Hematopoietic multipotent progenitor cell treated with erythropoietin and hydrocortisone succinate and interleukin-3 and kit ligand, for 15 days (in vitro differentiated cells): ENCODE measurements at regions not wholly inside any gene's neighbourhood (a gene's known extent, or its start where the extent isn't known, plus 50 kb on each side); places are given as distances from the start of the nearest gene placed in this dataset.

ENCODE experiments used
- DNase-seq: peaks from one replicate; pipeline ENCODE4 v3.0.0-alpha.2; 2015; ENCODE audit warnings: low spot score

DNA sequence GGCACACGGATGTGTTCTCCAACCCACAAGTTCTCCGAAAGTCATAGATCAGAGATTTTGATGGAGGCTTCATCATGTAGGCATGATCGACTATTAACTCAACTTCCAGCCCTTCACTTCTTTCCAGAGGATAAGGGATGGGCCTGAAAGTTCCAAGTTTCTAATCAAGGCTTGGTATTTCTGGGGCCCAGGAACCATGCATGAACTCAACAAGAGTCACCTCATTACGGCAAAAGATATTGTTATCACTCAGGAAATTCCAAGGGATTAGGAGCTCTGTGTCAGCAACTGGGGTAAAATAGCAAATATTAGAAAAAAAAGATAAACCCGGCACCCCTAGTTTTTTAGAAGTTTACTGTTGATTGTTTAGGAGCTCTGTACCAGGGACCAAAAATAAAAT, 240.1 kb upstream of the PPP1R2C start:
- no peak for DNase-seq

DNA sequence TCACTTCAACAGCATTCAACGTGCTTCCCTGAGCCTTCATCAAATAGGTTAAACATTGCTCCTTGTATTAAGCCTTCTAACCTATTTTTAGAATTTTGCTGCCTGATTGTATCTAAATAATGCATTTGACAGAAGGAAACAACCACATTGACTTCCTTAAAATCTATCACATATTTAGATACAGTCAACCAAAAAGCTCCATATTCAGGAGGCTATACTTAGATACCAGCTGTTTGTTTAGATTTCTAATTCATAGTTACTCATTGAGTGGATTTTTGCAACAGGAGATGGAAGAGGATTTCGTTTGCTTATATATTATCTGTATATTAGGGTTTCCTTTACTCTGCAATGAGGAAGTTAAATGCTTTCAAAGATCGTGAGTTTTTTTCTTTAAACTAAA, 241.1 kb upstream of the PPP1R2C start:
- DNase-seq, result no peak

DNA sequence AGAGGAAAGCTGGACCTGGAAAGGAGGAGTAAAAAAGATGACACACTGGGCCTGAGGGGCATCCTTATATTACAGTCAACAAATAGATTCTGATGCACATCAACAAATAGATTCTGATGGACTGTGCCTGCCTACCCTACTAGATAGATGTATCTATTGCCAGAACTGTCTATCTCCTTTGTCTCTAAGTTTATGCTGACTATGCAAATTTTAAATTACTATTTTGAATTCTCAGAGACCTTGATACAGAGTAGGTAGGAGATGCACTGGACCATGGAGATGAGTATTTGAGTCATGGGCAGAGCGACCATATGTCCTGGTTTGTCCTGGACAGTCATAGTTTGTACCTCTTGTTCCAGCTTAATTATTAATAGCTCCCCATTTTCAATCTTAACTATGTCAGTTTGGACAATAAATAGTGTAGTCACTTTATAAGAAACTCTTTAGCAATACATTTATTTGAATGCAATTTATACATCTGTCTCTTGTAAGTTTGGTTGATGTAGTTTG, 247.9 kb upstream of the PPP1R2C start:
- DNase-seq, result no peak

DNA sequence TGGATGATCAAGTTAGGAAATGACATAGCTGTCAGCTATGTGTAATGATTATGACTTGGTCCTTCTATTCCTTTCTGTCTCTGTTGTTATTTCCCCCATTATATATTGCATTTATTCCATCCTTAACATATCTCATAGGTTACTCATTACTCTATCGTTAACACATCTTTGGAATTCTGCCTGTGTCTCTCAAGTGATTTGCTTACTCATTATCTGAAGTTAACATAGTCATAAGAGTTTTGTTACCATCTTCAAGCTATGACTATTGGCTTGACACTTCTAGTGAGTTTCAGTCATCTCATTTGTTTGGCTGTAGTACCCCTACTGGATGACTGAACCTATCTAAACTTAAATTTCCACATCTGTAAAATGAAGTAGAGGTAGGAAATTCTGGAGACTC, 286.1 kb upstream of the PPP1R2C start:
- no peak for DNase-seq

DNA sequence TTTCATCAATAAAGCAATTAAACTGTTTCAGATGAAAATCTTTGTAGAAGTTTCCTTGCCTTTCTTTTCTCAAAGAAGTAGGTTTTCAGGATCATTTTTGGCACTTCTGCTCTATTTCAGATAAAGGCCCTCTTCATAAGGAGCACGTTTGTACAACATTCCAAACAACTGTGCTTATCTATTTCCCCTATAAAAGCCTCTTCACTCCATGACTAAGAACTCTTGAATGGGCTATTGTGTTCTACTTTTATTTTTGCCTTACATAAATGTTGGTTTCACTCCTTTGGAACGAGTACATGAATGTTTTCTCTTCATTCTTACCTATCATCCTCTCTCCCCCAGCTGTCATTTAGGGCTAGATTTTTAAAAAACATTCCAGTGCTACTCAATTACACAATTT, 288.0 kb upstream of the PPP1R2C start:
- DNase-seq, result no peak

DNA sequence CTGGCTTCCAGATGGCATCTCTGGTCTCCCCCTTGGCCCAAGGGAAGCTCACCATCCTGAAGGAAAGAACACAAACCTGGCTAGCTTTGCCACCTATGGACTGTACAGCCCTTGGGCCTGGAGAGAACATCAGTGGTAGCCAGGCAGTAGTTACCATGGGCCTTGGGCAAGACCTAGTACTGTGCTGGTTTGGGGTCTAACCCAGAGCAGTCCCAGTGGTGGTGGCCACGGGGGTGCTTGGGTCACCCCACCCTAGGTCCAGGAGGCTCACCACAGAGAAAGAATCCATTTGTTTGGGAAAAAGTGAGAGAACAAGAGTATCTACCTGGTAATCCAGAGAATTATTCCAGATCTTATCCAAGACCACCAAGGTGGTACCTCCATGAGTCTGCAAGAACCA, 290.7 kb upstream of the PPP1R2C start:
- no peak for DNase-seq

DNA sequence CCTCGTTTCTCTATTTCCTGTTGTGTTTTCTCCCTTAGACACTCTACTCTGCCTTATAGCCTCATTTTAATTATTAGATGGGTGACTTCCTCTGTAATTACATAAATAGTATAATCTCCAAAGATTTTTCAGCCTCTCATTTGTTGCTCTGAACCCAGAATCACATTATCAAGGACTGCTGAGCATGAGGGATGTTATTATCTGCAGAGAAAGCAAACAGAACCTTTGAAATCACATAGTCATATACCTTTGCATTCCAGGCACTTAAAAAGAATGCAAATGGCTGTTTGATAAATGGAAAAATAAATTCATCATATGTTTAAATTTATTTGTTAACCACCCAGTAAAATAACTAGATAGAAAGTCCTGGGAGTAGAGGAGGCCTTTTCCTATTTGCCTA, 305.1 kb upstream of the PPP1R2C start:
- DNase-seq, result no peak

DNA sequence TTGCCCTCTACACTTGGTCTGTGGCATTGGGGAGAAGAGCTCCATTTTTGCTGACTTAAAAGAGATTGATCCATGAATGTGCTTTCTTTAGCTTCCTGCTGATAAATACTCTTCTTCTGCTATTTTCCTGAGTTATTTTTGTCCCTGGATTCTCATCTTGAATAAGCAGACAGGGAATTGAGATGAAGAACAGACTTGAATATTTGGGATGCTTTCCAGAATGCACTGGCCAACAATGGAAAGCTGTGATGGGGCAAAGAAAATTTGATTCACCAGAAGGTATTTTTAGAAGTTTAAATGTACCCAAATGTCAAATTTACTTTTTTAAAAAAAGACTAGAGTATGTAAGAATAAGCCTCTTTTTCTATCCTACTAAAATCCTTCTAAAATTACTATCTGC, 309.9 kb upstream of the PPP1R2C start:
- no peak for DNase-seq

DNA sequence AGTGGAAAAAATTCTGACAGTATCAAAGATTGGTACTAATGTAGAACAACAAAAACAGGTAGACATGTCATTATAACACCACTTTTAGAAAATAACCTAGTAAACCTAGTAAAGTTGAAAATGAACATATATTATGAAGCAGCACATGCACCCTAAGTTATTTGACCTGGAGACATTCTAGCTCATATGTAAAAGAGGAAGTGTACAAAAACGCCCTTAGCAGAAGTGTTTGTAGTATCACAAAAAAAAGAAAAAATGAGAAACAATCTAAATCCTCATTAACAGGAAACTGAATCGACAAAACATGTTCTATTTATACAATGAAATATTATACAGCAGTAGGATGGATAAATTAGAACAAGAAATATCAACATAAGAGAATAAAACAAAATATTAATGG, 318.9 kb upstream of the PPP1R2C start:
- no peak for DNase-seq

DNA sequence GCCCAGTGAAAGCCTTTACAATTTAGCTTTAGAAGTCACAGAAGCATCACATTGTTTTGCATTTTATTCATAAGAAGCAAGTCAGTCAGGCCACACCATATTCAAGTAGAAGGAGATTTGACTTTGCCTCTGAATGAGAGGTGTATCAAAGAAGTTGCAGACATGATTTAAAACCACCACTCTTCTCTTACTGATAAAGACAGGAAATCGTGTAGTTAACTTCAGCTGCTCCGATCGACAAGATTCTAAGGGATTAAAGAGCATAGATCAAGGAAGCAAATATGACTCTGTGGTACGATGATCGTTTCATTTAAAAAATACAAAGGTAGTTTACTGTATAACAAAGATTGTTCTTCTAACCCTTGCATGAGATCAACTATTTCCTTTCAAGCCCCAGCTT, 328.0 kb upstream of the PPP1R2C start:
- no peak for DNase-seq

DNA sequence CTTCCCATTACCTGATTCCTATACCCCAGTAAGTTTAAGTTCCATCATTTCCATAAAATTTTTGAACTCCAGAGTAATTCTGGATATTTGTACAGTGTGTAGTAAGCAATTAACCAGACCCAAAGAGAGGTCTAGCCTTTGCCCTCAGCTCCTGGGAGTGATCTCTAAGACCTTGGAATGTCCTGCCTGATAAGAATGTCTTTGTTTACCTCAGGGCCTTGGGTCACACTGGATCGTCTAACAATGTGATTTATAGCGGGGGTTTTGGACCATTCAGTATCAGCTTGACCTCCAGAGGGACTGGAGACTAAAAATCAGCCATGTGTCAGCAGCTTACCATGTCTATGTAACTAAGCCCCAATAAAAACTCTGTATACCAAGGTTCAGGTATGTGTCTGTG, 330.9 kb upstream of the PPP1R2C start:
- DNase-seq, result no peak

DNA sequence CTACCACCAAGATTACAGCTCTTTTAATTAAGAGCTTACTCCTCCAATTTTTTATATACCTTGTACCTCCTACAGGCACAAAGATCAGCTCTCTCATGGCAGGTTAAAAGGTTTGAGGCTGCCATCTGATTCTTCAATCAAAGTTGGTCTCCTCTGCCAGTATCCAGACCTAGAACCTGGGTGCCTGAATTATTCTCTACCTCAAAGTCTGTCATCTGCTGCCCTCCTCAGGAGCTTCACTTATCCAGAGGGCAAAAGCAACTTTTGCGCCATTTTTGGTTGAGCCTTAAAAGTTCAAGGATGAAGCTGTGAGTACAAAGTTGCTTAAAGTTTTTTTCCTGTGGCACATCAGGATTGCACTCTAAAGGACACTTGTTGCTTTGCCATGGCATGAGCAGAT, 343.7 kb upstream of the PPP1R2C start:
- no peak for DNase-seq

DNA sequence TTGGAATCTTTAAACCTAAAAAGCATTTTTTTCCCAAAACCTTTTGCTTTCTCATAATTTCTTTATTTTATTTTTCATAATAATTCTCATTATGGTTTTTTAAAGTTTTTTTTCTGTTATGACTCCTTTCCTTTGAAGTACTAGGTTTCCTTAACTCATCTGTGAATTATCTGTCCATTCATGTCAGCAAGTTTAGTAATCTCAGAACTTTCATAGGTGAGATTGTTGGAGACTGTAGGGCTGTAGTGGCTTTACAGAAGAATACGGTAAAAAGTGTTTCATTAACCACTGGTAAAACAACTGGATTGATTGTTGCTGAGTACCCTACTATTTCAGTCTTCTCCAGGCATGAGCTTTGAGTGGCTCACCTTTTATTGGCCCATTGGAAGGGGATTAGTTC, 361.7 kb upstream of the PPP1R2C start:
- DNase-seq, result no peak

DNA sequence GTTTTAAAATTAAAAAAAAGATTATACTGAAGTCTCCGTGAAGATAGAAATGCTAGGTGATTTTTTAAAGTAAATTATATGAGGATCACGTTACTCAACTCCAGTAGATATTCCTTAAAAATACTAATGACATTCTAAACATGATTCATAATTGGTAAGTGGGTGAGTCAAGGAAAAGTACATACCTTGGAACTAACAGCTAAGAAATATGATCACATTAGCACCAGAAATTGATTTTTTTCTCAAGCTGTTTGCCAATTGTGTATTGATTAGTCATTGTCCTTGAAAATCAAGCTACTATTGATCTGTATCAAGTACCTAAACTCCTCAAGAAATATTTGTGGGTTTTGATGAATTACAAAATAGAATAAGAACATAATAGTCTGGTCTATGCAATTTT, 362.6 kb upstream of the PPP1R2C start:
- no peak for DNase-seq

DNA sequence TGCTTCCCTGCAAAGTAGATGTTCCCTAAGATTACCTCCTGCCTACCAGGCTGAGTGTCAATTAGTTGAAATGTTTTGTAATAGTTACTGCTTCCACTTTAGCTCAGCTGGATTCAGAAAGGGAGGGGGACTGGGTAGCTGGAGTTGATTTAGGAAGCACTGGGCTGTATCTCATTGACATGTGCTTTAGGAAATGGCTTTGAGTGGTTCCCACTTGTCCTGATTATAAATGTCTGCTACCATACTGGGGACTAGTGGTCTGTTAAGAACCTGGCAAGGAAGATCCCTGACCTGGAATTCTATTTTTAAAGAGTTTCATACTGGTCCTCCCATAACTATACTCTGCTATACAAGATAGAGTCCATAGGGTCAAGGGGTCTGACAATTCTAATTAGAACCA, 363.9 kb upstream of the PPP1R2C start:
- DNase-seq, result no peak

DNA sequence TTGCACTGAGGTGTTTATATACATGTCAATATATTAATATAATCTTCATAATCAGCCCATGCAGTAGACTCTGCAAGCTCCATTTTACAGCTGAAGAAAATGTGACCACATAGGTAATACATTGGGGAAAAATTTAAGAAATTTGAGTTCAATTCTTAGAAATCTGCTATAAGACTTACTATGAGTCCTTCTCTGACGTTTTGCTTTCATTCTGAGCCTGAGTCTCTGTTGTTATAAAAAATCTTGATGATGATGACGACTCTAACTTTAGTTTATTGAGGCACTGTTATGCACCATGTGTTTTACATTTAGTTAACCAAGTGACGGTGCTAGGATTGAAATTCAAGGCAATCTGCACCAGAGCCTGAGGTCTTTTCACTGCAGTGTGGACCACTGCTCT, 370.3 kb upstream of the PPP1R2C start:
- DNase-seq, result no peak

DNA sequence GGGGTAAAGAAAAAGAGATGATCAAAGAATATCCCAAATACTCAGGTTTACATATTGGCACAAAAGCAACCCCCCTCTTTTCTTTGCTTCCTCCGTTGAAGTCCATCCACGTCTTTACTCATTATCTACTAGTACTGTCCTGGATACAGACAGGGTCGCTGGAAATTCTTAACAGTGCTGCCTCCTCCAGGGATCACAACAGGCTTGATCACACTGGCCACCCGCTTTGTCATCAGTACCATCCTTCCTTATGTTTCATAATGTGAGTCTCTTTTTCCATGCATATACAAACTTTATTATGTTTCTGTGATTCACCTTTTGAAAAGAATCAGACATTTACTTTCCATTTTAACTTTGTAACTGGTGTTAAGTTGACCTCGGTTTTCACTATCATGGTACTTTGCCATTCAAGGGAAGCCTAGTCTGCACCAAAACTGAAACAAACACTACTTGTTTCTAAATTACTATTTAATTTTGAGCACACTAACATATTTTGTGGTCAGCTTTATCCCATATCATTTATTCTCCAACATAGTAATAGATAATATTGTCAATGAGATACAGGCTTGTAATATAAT, 387.5 kb upstream of the PPP1R2C start:
- DNase-seq, result no peak

DNA sequence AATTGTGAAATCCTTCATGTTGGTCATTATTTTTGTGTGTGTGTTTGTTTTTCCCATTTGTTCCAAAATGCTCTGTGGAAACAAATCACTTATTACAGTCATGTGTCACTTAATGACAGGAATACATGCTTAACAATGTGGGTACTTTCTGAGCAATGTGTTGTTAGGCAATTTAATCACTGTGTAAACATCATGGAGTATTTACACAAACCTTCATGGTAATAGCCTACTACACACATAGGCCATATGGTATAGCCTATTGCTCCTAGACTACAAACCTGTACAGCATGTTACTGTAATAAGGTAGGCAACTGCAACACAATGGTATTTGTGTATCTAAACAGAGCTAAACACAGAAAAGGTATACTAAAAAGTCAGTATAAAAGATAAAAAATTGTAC, 388.9 kb upstream of the PPP1R2C start:
- no peak for DNase-seq

DNA sequence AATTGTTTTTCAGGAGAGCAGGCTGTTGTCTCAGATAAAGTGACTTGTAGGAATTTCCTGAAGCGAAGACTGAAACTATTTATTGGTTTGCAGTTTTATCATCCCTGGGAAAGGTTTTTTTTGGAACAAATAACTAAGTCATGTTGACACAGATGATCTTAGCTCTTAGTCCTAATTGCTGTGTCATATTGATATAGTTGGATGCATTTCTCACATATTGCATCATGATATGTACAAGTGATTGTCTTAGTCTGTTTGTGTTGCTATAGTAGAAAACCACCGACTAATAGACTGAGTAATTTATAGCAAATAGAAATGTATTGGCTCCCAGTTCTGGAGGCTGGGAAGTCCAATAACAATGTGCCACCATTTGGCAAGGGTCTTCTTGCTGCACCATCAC, 397.5 kb upstream of the PPP1R2C start:
- DNase-seq, result no peak

DNA sequence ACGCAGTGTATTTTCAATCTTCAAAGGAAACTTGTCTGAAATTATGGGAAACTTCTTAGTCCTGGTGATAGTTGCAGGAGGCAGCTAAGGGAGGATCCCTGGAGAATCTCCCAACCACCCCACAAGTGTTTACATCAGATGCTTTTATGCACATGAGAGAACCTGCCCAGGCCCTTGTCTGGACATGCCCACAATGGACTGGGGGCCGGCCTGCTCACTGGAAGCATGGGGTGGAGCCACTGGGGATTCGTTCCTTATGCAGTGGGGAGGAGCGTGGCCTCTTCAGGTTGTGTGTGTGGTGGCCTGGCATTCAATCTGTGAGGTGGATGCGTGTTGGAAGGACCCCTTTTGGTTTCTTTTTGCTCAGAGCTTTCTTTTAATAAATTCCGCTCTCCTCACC, 398.7 kb upstream of the PPP1R2C start:
- DNase-seq, result no peak

DNA sequence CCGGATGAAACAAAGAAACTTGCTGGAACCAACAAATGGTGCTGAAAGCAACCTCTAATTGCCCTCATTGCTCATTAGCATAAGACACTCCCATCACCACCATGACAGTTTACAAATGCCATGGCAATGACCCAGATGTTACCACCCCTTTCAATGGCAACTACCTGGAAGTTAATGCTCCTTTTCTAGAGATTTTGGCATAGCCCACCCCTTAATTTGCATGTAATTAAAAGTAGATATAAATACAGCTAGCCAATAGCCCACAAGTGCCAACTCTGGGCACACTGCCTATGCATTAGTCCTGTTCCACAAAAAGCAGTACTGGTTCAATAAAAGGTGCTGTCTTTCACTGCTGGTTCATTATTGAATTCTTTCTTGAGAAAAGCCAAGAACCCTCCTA, 410.3 kb upstream of the PPP1R2C start:
- DNase-seq, result no peak

DNA sequence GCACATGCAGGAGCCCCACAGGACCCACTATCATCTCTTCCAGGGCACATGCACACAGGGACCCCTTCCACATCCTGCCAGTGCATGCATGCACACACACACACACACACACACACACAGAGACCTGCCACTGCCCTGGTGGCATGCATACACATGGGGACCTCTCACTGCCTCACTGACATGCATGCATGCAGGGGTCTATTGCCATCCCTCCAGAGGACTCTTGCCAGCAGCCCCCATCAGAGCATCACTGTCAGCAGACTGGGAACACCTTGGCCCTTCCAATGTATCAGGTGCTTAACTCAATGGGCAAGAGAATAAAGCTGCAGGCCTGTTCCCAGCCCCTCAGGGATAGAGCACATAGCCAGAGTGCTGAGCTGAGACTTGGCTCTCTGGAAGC, 433.6 kb upstream of the PPP1R2C start:
- no peak for DNase-seq

DNA sequence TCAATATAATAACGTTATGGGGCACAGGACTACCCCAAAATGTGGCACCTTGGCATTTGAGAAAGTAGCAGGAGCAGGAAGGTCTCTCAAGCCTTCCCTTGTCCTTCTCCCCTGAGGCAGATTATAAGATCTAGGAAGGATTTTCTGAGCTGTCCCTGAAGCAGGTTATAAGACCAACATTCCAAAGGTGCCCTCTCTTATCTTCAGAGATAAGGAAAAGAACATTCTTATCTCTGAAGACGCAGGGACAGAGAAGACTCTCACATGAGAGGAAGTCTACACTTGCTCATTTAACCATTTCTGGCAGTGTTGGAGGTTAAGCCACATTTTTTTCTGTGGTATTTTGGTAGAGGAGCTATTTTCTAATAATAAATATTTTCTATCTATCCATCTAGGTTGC, 437.9 kb upstream of the MAOA start:
- DNase-seq, result no peak

DNA sequence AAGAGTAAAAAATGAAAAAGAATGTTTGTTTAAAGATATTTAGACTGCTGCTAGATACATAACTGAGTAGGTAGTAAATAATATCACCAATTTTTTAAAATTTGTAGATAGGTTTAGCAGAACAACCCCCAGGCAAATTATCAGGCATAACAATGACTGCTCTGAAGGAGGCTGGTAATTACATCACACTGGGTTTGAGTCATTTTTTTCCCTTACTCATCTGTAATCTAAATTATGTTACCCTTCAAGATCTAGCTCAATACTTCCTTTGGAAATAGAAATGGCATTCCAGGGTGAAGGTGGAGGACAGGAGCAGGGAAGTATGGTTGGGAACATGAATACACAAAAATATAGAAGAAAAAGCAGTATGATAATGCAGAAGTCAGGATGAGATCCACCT, 431.6 kb upstream of the MAOA start:
- DNase-seq, result no peak
